ENCODE measurements at regions not wholly inside any gene's neighbourhood (a gene's known extent, or its start where the extent isn't known, plus 50 kb on each side); places are given as distances from the start of the nearest gene placed in this dataset.

GRCh38 chr11:112499153-112499880, 238.7 kb upstream of the PLET1 start:
- CTCF ChIA-PET (ENCODE audit: partially characterized antibody) = interaction anchor here (0.6 to 2.0 kb wide), 5 partner anchors 45 to 1778 kb away, joined by 3 to 6 read pairs (median 3); no protein-coding TSS in a partner anchor
- Histone ChIP-seq H2BK12ac (ENCODE audit: low read depth, low read length) (0 out of 2 replicates have a peak overlapping the region, but pooled peaks have one; percentile 9), H3K4me1 (replicated peaks in 1 of 4; ENCODE audit: control insufficient read depth in 3 of 4, insufficient read depth in 4 of 4, low read length in 3 of 4) (peaks cover 0 to 7% (median 0%) of the 10 kb centered on the region in 4 experiments; a peak in 2 of 7 replicates), H4K20me1 (replicated peaks in 1 of 2; ENCODE audit: control insufficient read depth in 1 of 2, insufficient read depth in 2 of 2, low read length in 2 of 2) (no peaks in the 10 kb centered on the region), H3K27me3 (replicated peaks in 1 of 4; ENCODE audit: control insufficient read depth in 3 of 4, extremely low read depth in 1 of 4, insufficient read depth in 3 of 4, low read length in 3 of 4) (no peaks in the 10 kb centered on the region), H3K14ac (ENCODE audit: insufficient read length) (no peak overlapping the region), H2BK120ac (replicated peaks; ENCODE audit: low read depth, low read length) (no peak overlapping the region), H3K23me2 (ENCODE audit: low read depth, low read length) (no peaks in the 10 kb centered on the region), H3K9me3 (ENCODE audit: insufficient read depth in 2 of 2, low read depth in 1 of 2, low read length in 1 of 2) (no peaks in the 10 kb centered on the region), H3K36me3 (ENCODE audit: control insufficient read depth in 2 of 4, insufficient read depth in 4 of 4, low read length in 3 of 4) (no peaks in the 10 kb centered on the region), H2BK20ac (ENCODE audit: low read length) (no peak overlapping the region), H3K79me2 (ENCODE audit: control insufficient read depth in 1 of 2, insufficient read depth in 2 of 2, low read length in 2 of 2) (no peaks in the 10 kb centered on the region), H3K9ac (replicated peaks in 1 of 4; ENCODE audit: extremely low read depth in 1 of 4, low read depth in 3 of 4, low read length in 3 of 4) (no peak overlapping the region), H2AK5ac (ENCODE audit: low read depth, low read length) (no peak overlapping the region), H2BK15ac (ENCODE audit: low read length) (no peak overlapping the region), H3K18ac (ENCODE audit: extremely low read depth, low read length) (no peak overlapping the region), H2AFZ (ENCODE audit: low read length) (peak overlapping the region; percentile 82; the same call in 1 of the 2 replicates), H3K23ac (ENCODE audit: insufficient read length) (no peak overlapping the region), H3K27ac (ENCODE audit: low read depth, low read length) (no peak overlapping the region), H3K4me2 (ENCODE audit: insufficient read depth in 1 of 2, low read depth in 2 of 2, low read length in 2 of 2) (no peak overlapping the region), H4K5ac (ENCODE audit: insufficient read length, low read depth, low read length) (no peak overlapping the region), H3K56ac (replicated peaks; ENCODE audit: insufficient read length, low read depth, low read length) (no peak overlapping the region), H3K79me1 (ENCODE audit: low read depth, low read length) (no peaks in the 10 kb centered on the region), H4K91ac (replicated peaks; ENCODE audit: insufficient read length, low read length) (peak overlapping the region; percentile 30), H2BK5ac (ENCODE audit: low read depth, low read length) (no peak overlapping the region), H4K8ac (ENCODE audit: extremely low read depth, insufficient read depth, low read length) (peak overlapping the region; percentile 62), H3K4ac (replicated peaks; ENCODE audit: insufficient read length, low read depth, low read length) (no peak overlapping the region), H3K4me3 (ENCODE audit: extremely low read depth in 1 of 4, insufficient read depth in 2 of 4, low read depth in 3 of 4, low read length in 4 of 4) (no peak overlapping the region)
- WGBS, 2 experiments (ENCODE audit: extremely low coverage in 1 of 2, insufficient coverage in 1 of 2, insufficient read length in 1 of 2, insufficient replicate concordance in 2 of 2, low coverage in 1 of 2, low lambda C conversion rate in 2 of 2, missing lambda C conversion rate in 1 of 2) = 83% methylated on average over 20 of the region's 20 CpGs; no CpG with 5 or more reads in 1 of the 2 experiments
- TF ChIP-seq RBBP5 (IDR thresholded peaks at IDR 0.05; ENCODE audit: borderline replicate concordance, low read depth, low read length) (no peak), SP2 (IDR thresholded peaks at IDR 0.05; ENCODE audit: low read length) (no peak), ZNF274 (IDR thresholded peaks at IDR 0.05; ENCODE audit: borderline replicate concordance, extremely low read depth, low read length) (no peak)
- FAIRE-seq = no peak
- POLR2A ChIA-PET (ENCODE audit: partially characterized antibody) = no interaction called here
- peak in 1 of 2 experiments; percentile 49 for DNase-seq (ENCODE audit: low read depth in 1 of 2, low spot score in 2 of 2)

Data from H1 (cell line).